ENCODE measurements at regions not wholly inside any gene's neighbourhood (a gene's known extent, or its start where the extent isn't known, plus 50 kb on each side); places are given as distances from the start of the nearest gene placed in this dataset.

DNA sequence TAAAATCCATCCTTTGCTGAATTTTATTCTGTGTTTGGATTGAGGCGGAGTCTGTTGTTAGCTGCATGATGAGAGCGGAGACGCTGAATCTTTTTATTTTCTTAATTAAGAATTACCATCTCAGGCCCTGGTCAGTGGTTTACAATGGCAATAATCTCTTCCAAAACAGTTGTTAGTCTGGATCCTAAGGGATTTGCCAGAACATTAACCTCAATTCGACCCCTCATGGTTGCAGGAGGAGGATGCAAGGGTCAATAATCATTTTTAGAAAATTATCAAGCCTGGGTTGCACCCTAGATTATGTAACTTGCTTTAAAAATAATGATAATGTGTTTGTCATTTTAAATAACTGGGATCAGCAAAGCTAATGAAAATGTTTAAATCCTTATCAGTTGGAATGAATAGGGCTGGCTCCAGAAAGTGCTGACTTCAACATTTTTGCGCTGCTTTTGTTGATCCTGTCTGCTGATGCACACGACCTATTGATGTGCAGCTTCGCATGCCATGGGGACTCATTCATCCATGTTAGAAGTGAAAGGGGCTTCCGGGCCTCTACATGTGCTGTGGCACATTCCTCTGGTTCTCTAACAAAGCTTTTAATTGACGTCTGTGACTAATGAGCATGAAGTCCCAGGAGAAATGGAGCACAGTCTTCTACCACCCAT lies 80.7 kb upstream of the KIAA1217 start:
- DNase-seq (ENCODE audit: extremely low spot score, unreplicated experiment): no peak
- TF ChIP-seq, protein P1, sequence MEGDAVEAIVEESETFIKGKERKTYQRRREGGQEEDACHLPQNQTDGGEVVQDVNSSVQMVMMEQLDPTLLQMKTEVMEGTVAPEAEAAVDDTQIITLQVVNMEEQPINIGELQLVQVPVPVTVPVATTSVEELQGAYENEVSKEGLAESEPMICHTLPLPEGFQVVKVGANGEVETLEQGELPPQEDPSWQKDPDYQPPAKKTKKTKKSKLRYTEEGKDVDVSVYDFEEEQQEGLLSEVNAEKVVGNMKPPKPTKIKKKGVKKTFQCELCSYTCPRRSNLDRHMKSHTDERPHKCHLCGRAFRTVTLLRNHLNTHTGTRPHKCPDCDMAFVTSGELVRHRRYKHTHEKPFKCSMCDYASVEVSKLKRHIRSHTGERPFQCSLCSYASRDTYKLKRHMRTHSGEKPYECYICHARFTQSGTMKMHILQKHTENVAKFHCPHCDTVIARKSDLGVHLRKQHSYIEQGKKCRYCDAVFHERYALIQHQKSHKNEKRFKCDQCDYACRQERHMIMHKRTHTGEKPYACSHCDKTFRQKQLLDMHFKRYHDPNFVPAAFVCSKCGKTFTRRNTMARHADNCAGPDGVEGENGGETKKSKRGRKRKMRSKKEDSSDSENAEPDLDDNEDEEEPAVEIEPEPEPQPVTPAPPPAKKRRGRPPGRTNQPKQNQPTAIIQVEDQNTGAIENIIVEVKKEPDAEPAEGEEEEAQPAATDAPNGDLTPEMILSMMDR (conservative IDR thresholded peaks at IDR 0.05): no peak
- Mint-ChIP-seq H3K4me1 (ENCODE audit: unreplicated experiment) (peaks cover 40% of the 10 kb centered on the region), H3K36me3 (no peaks in the 10 kb centered on the region), H3K9me3 (peaks cover 5% of the 10 kb centered on the region), H3K27ac (peak overlapping the region; percentile 80), H3K27me3 (no peaks in the 10 kb centered on the region), H3K4me3 (peak overlapping the region; percentile 75)

DNA sequence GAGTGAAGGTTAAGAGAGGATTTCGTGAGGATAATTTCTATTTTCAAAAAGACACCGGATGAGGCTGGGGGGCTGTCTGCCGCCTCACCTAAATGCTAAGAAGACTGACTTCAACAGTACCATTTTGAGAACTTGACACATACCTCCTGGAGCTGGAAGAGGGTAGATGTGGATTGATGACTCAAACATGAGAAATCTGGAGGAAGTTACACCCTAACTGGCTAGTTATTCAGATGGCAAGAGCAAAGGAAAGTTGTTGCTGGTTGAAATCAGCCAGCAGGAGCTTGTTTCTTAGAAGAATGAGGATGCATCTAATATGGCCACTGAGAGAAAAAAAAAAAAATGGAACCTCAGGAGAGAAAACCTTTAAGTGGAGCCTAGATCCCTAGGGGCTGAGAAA lies 76.2 kb upstream of the KIAA1217 start:
- no peak for DNase-seq (ENCODE audit: extremely low spot score, unreplicated experiment)
- H3K27me3 Mint-ChIP-seq: no peaks in the 10 kb centered on the region
- peaks cover 4% of the 10 kb centered on the region for H3K36me3 Mint-ChIP-seq
- H3K9me3 Mint-ChIP-seq: peaks cover 11% of the 10 kb centered on the region
- TF ChIP-seq, protein P1 (conservative IDR thresholded peaks at IDR 0.05): no peak
- no peak overlapping the region for H3K27ac Mint-ChIP-seq
- H3K4me1 Mint-ChIP-seq (ENCODE audit: unreplicated experiment): peaks cover 29% of the 10 kb centered on the region
- H3K4me3 Mint-ChIP-seq: no peak overlapping the region

DNA sequence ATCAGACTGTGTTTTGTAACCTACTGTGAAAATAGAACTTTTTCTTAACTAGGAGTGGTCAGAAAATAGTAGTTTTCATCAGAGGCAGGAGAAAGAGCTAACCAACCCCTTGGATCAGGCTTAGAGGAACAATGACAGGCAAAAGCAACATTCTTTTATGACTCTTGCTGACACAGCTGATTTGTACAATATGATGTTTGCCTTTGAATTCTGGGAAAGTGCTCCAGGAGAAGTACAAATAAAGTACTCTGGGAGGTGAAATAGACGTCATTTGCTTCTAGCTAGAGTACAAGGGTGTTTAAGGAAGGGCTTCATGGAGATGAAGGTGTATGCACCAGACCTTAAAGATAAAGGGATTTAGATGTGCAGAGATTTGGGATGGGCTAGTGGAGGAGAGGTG lies 75.1 kb upstream of the KIAA1217 start:
- Mint-ChIP-seq H3K4me3 (no peak overlapping the region), H3K36me3 (peaks cover 4% of the 10 kb centered on the region), H3K4me1 (ENCODE audit: unreplicated experiment) (peaks cover 18% of the 10 kb centered on the region), H3K9me3 (peaks cover 11% of the 10 kb centered on the region), H3K27ac (peak overlapping the region; percentile 34), H3K27me3 (no peaks in the 10 kb centered on the region)
- TF ChIP-seq, protein P1 (conservative IDR thresholded peaks at IDR 0.05): no peak
- no peak for DNase-seq (ENCODE audit: extremely low spot score, unreplicated experiment)

DNA sequence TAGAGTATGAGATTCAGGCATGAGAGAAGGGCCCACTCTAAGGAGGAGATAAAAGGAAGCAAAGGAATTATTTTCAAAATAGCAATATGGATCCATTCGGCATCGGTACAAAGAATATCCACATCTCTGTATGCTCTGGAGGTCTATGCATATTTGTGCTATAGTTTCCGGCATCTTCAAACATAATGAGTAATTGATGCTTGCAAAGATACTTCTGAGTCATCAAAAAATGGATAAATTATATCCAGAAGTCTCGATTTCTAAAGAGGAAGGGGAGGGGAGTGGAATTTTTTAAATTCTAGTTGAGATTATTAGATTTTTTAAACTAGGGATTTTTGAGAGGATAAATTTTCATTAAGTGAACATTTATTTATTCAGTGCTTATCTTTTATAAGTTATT lies 72.9 kb upstream of the KIAA1217 start:
- DNase-seq (ENCODE audit: extremely low spot score, unreplicated experiment): no peak
- peaks cover 4% of the 10 kb centered on the region for H3K36me3 Mint-ChIP-seq
- H3K9me3 Mint-ChIP-seq: peaks cover 11% of the 10 kb centered on the region
- no peak overlapping the region for H3K4me3 Mint-ChIP-seq
- peaks cover 7% of the 10 kb centered on the region for H3K4me1 Mint-ChIP-seq (ENCODE audit: unreplicated experiment)
- TF ChIP-seq, protein P1 (conservative IDR thresholded peaks at IDR 0.05): no peak
- H3K27me3 Mint-ChIP-seq: no peaks in the 10 kb centered on the region
- H3K27ac Mint-ChIP-seq: no peak overlapping the region

DNA sequence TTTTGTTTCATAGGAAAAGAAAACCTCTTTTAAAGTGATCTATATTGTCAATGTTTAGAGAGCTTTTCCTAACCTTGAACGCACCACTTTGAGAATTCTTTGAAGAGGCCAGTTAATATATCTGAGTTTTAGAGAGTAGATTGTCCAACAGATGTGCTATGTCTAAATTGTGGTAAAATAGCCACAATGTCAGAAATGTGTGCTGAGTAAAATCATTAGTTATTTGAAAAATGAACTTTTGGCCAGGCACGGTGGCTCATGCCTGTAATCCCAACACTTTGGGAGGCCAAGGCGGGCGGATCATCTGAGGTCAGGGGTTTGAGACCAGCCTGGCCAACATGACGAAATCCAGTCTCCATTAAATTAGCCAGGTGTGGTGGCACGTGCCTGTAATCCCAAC lies 61.6 kb upstream of the KIAA1217 start:
- DNase-seq (ENCODE audit: extremely low spot score, unreplicated experiment): no peak
- Mint-ChIP-seq H3K9me3 (peaks cover 5% of the 10 kb centered on the region), H3K4me3 (no peak overlapping the region), H3K4me1 (ENCODE audit: unreplicated experiment) (peaks cover 4% of the 10 kb centered on the region), H3K27me3 (no peaks in the 10 kb centered on the region), H3K36me3 (peaks cover 3% of the 10 kb centered on the region), H3K27ac (no peak overlapping the region)
- TF ChIP-seq, protein P1 (conservative IDR thresholded peaks at IDR 0.05): no peak

Measured in type B pancreatic cell (in vitro differentiated cells).